ENCODE measurements at regions not wholly inside any gene's neighbourhood (a gene's known extent, or its start where the extent isn't known, plus 50 kb on each side); places are given as distances from the start of the nearest gene placed in this dataset.
A peak's percentile ranks its signal among the peaks of the same experiment; 100 is the strongest.

DNA sequence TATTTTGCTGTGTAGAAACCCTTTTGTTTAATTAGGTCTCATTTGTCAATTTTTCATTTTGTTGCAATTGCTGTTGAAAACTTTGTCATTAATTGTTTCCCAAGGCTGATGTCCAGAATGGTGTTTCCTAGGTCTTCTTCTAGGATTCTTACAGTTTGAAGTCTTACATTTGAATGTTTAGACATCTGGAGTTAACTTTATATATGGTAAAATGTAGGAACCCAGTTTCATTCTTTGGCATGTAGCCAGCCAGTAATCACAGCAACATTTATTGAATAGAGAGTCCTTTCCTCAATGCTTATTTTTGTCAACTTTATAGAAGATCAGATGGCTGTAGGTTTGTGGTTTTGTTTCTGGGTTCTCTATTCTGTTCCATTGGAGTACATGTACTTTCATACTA is 1290.8 kb upstream of the CDH9 start:
- Histone ChIP-seq H3K4me3 (replicated peaks in 1 of 4; ENCODE audit: control extremely low read depth in 1 of 4, insufficient read depth in 1 of 4, low read depth in 3 of 4, low read length in 4 of 4) (no peak overlapping the region), H3K9ac (ENCODE audit: insufficient read depth, low read length) (no peak overlapping the region), H3K36me3 (ENCODE audit: control insufficient read depth, insufficient read depth, low read length) (no peaks in the 10 kb centered on the region), H3K4me2 (ENCODE audit: extremely low read depth, insufficient read depth, low read length) (no peak overlapping the region), H4K20me1 (ENCODE audit: control insufficient read depth, extremely low read depth, insufficient read depth, low read length) (no peaks in the 10 kb centered on the region), H3K27ac (ENCODE audit: insufficient read depth, low read length) (no peak overlapping the region), H3K79me2 (ENCODE audit: control insufficient read depth, insufficient read depth, low read length) (no peaks in the 10 kb centered on the region), H3K9me3 (ENCODE audit: control insufficient read depth, insufficient read depth, low read depth, low read length) (no peaks in the 10 kb centered on the region), H3K4me1 (ENCODE audit: control insufficient read depth, extremely low read depth, insufficient read depth, low read length) (no peaks in the 10 kb centered on the region), H3K27me3 (ENCODE audit: control insufficient read depth, insufficient read depth, low read length) (no peaks in the 10 kb centered on the region), H2AFZ (ENCODE audit: low read length) (no peak overlapping the region)
- TF ChIP-seq, protein P1, sequence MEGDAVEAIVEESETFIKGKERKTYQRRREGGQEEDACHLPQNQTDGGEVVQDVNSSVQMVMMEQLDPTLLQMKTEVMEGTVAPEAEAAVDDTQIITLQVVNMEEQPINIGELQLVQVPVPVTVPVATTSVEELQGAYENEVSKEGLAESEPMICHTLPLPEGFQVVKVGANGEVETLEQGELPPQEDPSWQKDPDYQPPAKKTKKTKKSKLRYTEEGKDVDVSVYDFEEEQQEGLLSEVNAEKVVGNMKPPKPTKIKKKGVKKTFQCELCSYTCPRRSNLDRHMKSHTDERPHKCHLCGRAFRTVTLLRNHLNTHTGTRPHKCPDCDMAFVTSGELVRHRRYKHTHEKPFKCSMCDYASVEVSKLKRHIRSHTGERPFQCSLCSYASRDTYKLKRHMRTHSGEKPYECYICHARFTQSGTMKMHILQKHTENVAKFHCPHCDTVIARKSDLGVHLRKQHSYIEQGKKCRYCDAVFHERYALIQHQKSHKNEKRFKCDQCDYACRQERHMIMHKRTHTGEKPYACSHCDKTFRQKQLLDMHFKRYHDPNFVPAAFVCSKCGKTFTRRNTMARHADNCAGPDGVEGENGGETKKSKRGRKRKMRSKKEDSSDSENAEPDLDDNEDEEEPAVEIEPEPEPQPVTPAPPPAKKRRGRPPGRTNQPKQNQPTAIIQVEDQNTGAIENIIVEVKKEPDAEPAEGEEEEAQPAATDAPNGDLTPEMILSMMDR (conservative IDR thresholded peaks at IDR 0.05 in 1 of 2, IDR thresholded peaks at IDR 0.05 in 1 of 2; ENCODE audit: low read depth in 1 of 2, low read length in 2 of 2) = no peak
- TF ChIP-seq EZH2 (IDR thresholded peaks at IDR 0.05; ENCODE audit: low read length, missing control alignments) = no peak
- DNase-seq (ENCODE audit: low read depth in 2 of 2) = no peak

DNA sequence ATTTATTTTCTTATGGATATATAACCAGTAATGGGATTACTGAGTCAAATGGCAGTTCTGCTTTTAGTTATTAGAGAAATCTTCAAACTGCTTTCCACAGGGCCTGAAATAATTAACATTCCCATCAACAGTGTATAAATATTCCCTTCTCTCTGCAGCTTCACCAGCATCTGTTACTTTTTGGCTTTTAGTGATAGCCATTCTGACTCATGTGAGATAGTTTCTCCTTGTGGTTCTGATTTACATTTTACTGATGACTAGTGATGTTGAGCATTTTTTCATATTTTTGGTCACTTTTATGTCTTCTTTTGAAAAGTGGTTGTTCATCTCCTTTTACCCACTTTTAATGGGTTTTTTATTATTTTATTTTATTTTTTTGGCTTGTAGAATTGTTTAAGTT is 1290.3 kb upstream of the CDH9 start:
- Histone ChIP-seq H3K79me2 (ENCODE audit: control insufficient read depth, insufficient read depth, low read length) (no peaks in the 10 kb centered on the region), H4K20me1 (ENCODE audit: control insufficient read depth, extremely low read depth, insufficient read depth, low read length) (no peaks in the 10 kb centered on the region), H3K9ac (ENCODE audit: insufficient read depth, low read length) (no peak overlapping the region), H3K27ac (ENCODE audit: insufficient read depth, low read length) (no peak overlapping the region), H3K4me1 (ENCODE audit: control insufficient read depth, extremely low read depth, insufficient read depth, low read length) (no peaks in the 10 kb centered on the region), H2AFZ (ENCODE audit: low read length) (no peak overlapping the region), H3K4me2 (ENCODE audit: extremely low read depth, insufficient read depth, low read length) (no peak overlapping the region), H3K36me3 (ENCODE audit: control insufficient read depth, insufficient read depth, low read length) (no peaks in the 10 kb centered on the region), H3K9me3 (ENCODE audit: control insufficient read depth, insufficient read depth, low read depth, low read length) (no peaks in the 10 kb centered on the region), H3K4me3 (replicated peaks in 1 of 4; ENCODE audit: control extremely low read depth in 1 of 4, insufficient read depth in 1 of 4, low read depth in 3 of 4, low read length in 4 of 4) (no peak overlapping the region), H3K27me3 (ENCODE audit: control insufficient read depth, insufficient read depth, low read length) (no peaks in the 10 kb centered on the region)
- TF ChIP-seq, protein P1 (conservative IDR thresholded peaks at IDR 0.05 in 1 of 2, IDR thresholded peaks at IDR 0.05 in 1 of 2; ENCODE audit: low read depth in 1 of 2, low read length in 2 of 2) = no peak
- no peak for TF ChIP-seq EZH2 (IDR thresholded peaks at IDR 0.05; ENCODE audit: low read length, missing control alignments)
- DNase-seq (ENCODE audit: low read depth in 2 of 2) = peak in 1 of 2 donors; percentile 66

DNA sequence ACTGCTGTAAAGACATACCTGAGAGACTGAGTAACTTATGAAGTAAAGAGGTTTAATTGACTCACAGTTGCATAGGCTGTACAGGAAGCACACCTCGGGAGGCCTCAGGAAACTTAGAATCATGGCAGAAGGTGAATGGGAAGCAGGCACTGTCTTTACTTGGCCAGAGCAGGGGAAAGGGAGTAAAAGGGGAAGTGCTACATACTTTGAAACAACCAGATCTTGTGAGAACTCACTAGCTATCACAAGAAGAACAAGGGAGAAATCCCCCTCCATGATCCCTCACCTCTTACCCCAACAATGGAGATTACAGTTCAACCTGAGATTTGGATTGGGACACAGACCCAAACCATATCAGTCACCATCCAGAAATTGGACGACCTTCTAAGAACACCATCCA is 1285.8 kb upstream of the CDH9 start:
- Histone ChIP-seq H3K79me2 (ENCODE audit: control insufficient read depth, insufficient read depth, low read length) (no peaks in the 10 kb centered on the region), H4K20me1 (ENCODE audit: control insufficient read depth, extremely low read depth, insufficient read depth, low read length) (no peaks in the 10 kb centered on the region), H3K4me1 (ENCODE audit: control insufficient read depth, extremely low read depth, insufficient read depth, low read length) (no peaks in the 10 kb centered on the region), H3K36me3 (ENCODE audit: control insufficient read depth, insufficient read depth, low read length) (no peaks in the 10 kb centered on the region), H3K9me3 (ENCODE audit: control insufficient read depth, insufficient read depth, low read depth, low read length) (no peaks in the 10 kb centered on the region), H3K4me3 (replicated peaks in 1 of 4; ENCODE audit: control extremely low read depth in 1 of 4, insufficient read depth in 1 of 4, low read depth in 3 of 4, low read length in 4 of 4) (no peak overlapping the region), H3K9ac (ENCODE audit: insufficient read depth, low read length) (no peak overlapping the region), H3K27me3 (ENCODE audit: control insufficient read depth, insufficient read depth, low read length) (no peaks in the 10 kb centered on the region), H2AFZ (ENCODE audit: low read length) (no peak overlapping the region), H3K4me2 (ENCODE audit: extremely low read depth, insufficient read depth, low read length) (no peak overlapping the region), H3K27ac (ENCODE audit: insufficient read depth, low read length) (no peak overlapping the region)
- TF ChIP-seq EZH2 (IDR thresholded peaks at IDR 0.05; ENCODE audit: low read length, missing control alignments) = no peak
- TF ChIP-seq, protein P1 (conservative IDR thresholded peaks at IDR 0.05 in 1 of 2, IDR thresholded peaks at IDR 0.05 in 1 of 2; ENCODE audit: low read depth in 1 of 2, low read length in 2 of 2) = no peak
- DNase-seq (ENCODE audit: low read depth in 2 of 2) = no peak

Measured in fibroblast of lung (primary cell).